ENCODE measurements at regions not wholly inside any gene's neighbourhood (a gene's known extent, or its start where the extent isn't known, plus 50 kb on each side); places are given as distances from the start of the nearest gene placed in this dataset.

GRCh38 chr10:35743351-35743750, 101.3 kb upstream of the FZD8 start:
- DNase-seq (ENCODE audit: low read depth) = no peak

GRCh38 chr10:35739998-35740397, 97.9 kb upstream of the FZD8 start:
- DNase-seq (ENCODE audit: low read depth) = peak; percentile 17

GRCh38 chr10:35735412-35735811, 93.3 kb upstream of the FZD8 start:
- DNase-seq (ENCODE audit: low read depth) = peak; percentile 70

GRCh38 chr10:35731828-35732227, 89.7 kb upstream of the FZD8 start:
- DNase-seq (ENCODE audit: low read depth) = no peak

- DNase-seq (ENCODE audit: low read depth) = no peak
Observed at GRCh38 chr10:35728341-35728740, 86.2 kb upstream of the FZD8 start.

- no peak for DNase-seq (ENCODE audit: low read depth)
Observed at GRCh38 chr10:35726846-35727245, 84.8 kb upstream of the FZD8 start.

GRCh38 chr10:35723992-35724391, 81.9 kb upstream of the FZD8 start:
- DNase-seq (ENCODE audit: low read depth) = no peak

- peak; percentile 18 for DNase-seq (ENCODE audit: low read depth)
Observed at GRCh38 chr10:35723059-35723458, 81.0 kb upstream of the FZD8 start.

GRCh38 chr10:35722636-35723035, 80.5 kb upstream of the FZD8 start:
- DNase-seq (ENCODE audit: low read depth) = no peak

- no peak for DNase-seq (ENCODE audit: low read depth)
Observed at GRCh38 chr10:35722226-35722625, 80.1 kb upstream of the FZD8 start.

- DNase-seq (ENCODE audit: low read depth) = no peak
Observed at GRCh38 chr10:35720366-35720765, 78.3 kb upstream of the FZD8 start.

GRCh38 chr10:35716776-35717175, 74.7 kb upstream of the FZD8 start:
- DNase-seq (ENCODE audit: low read depth) = no peak

- DNase-seq (ENCODE audit: low read depth) = no peak
Observed at GRCh38 chr10:35712486-35712885, 70.4 kb upstream of the FZD8 start.

- no peak for DNase-seq (ENCODE audit: low read depth)
Observed at GRCh38 chr10:35711615-35712411, 69.7 kb upstream of the FZD8 start.

GRCh38 chr10:35707642-35708425, 65.7 kb upstream of the FZD8 start:
- DNase-seq (ENCODE audit: low read depth) = no peak

GRCh38 chr10:35706959-35707358, 64.9 kb upstream of the FZD8 start:
- no peak for DNase-seq (ENCODE audit: low read depth)

- no peak for DNase-seq (ENCODE audit: low read depth)
Observed at GRCh38 chr10:35705671-35706070, 63.6 kb upstream of the FZD8 start.

- DNase-seq (ENCODE audit: low read depth) = no peak
Observed at GRCh38 chr10:35705051-35705450, 63.0 kb upstream of the FZD8 start.

GRCh38 chr10:35704401-35704800, 62.3 kb upstream of the FZD8 start:
- no peak for DNase-seq (ENCODE audit: low read depth)

GRCh38 chr10:35700487-35700882, 58.4 kb upstream of the FZD8 start:
- DNase-seq (ENCODE audit: low read depth) = no peak

GRCh38 chr10:35699848-35700486, 57.9 kb upstream of the FZD8 start:
- DNase-seq (ENCODE audit: low read depth) = no peak

- no peak for DNase-seq (ENCODE audit: low read depth)
Observed at GRCh38 chr10:35696392-35697287, 54.5 kb upstream of the FZD8 start.
